Activated B cell treated with CpG ODN at 0.5 μM for 24 hours (primary cell): ENCODE measurements at regions not wholly inside any gene's neighbourhood (a gene's known extent, or its start where the extent isn't known, plus 50 kb on each side); places are given as distances from the start of the nearest gene placed in this dataset.

ENCODE experiments used
- ATAC-seq: fragments of 200-7000 bp; cut with Tn5 transposase; one replicate; pipeline ENCODE4 v1.10.0; 2021; ENCODE audit warnings: low read depth, mild to moderate bottlenecking, moderate library complexity
- CTCF ChIA-PET: fragments of 350-600 bp; sonication (Branson Sonifier 250); formaldehyde crosslinking; loops from one replicate; lab custom pipeline; 2021; ENCODE audit warnings: antibody characterized with exemption; lab: Charles Lee
- POLR2A ChIA-PET: fragments of 350-600 bp; sonication (Branson Sonifier 250); formaldehyde crosslinking; loops from one replicate; lab custom pipeline; 2021; ENCODE audit warnings: antibody characterized with exemption; lab: Charles Lee
- DNase-seq: peaks from one replicate; pipeline ENCODE4 v3.0.0; 2022
- H3K27ac Mint-ChIP-seq: one replicate; pipeline ENCODE4 v1.8.0; 2020; ENCODE audit warnings: mixed read lengths
- H3K27me3 Mint-ChIP-seq: one replicate; pipeline ENCODE4 v1.8.0; 2021; ENCODE audit warnings: mixed read lengths
- H3K36me3 Mint-ChIP-seq: one replicate; pipeline ENCODE4 v1.8.0; 2021; ENCODE audit warnings: low read depth, mixed read lengths
- H3K4me1 Mint-ChIP-seq: one replicate; pipeline ENCODE4 v1.8.0; 2021; ENCODE audit warnings: mixed read lengths
- H3K4me3 Mint-ChIP-seq: one replicate; pipeline ENCODE4 v1.8.0; 2020; ENCODE audit warnings: mild to moderate bottlenecking, mixed read lengths
- H3K9me3 Mint-ChIP-seq: one replicate; pipeline ENCODE4 v1.8.0; 2020; ENCODE audit warnings: mixed read lengths
- CTCF ChIP-seq: fragments of 200-600 bp; IDR thresholded peaks from one replicate; pipeline ENCODE4 v1.8.0; 2022; ENCODE audit warnings: antibody characterized with exemption, mild to moderate bottlenecking
- intact Hi-C: fragments of 100-400 bp; cut with micrococcal nuclease; formaldehyde crosslinking; loops from one replicate; pipeline ENCODE4 v1.15.1; 2024

GRCh38 chr16:7182510-7183109, 150.0 kb upstream of the RBFOX1 start:
- TF ChIP-seq CTCF: no peak
- ChIA-PET CTCF (no interaction called here), POLR2A (no interaction called here)
- no peak for ATAC-seq
- intact Hi-C loops: no loop called here
- DNase-seq: no peak
- peaks cover 10% of the 10 kb centered on the region for H3K9me3 Mint-ChIP-seq
- no peaks in the 10 kb centered on the region for H3K4me1 Mint-ChIP-seq
- no peaks in the 10 kb centered on the region for H3K27me3 Mint-ChIP-seq
- H3K4me3 Mint-ChIP-seq: no peak overlapping the region
- no peaks in the 10 kb centered on the region for H3K36me3 Mint-ChIP-seq
- H3K27ac Mint-ChIP-seq: no peak overlapping the region

- intact Hi-C loops: no loop called here
- no peaks in the 10 kb centered on the region for H3K36me3 Mint-ChIP-seq
- CTCF ChIA-PET: no interaction called here
- no peaks in the 10 kb centered on the region for H3K4me1 Mint-ChIP-seq
- no peak overlapping the region for H3K4me3 Mint-ChIP-seq
- peaks cover 19% of the 10 kb centered on the region for H3K9me3 Mint-ChIP-seq
- no peak overlapping the region for H3K27ac Mint-ChIP-seq
- no peak for TF ChIP-seq CTCF
- ATAC-seq (no peak), DNase-seq (no peak)
- H3K27me3 Mint-ChIP-seq: no peaks in the 10 kb centered on the region
- POLR2A ChIA-PET: no interaction called here
These were observed 154.8 kb upstream of the RBFOX1 start for GRCh38 chr16:7177875-7178274.

- peaks cover 9% of the 10 kb centered on the region for H3K9me3 Mint-ChIP-seq
- CTCF ChIA-PET: no interaction called here
- ATAC-seq (no peak), DNase-seq (no peak)
- H3K27me3 Mint-ChIP-seq: no peaks in the 10 kb centered on the region
- H3K36me3 Mint-ChIP-seq: no peaks in the 10 kb centered on the region
- no peak overlapping the region for H3K27ac Mint-ChIP-seq
- POLR2A ChIA-PET: no interaction called here
- TF ChIP-seq CTCF: no peak
- no peaks in the 10 kb centered on the region for H3K4me1 Mint-ChIP-seq
- intact Hi-C loops: no loop called here
- no peak overlapping the region for H3K4me3 Mint-ChIP-seq
These were observed 161.5 kb upstream of the RBFOX1 start for GRCh38 chr16:7171151-7171550.

GRCh38 chr16:7167626-7168025, 165.0 kb upstream of the RBFOX1 start:
- Mint-ChIP-seq H3K27ac (no peak overlapping the region), H3K36me3 (no peaks in the 10 kb centered on the region), H3K4me3 (no peak overlapping the region), H3K4me1 (no peaks in the 10 kb centered on the region), H3K27me3 (no peaks in the 10 kb centered on the region), H3K9me3 (peaks cover 6% of the 10 kb centered on the region)
- TF ChIP-seq CTCF: no peak
- POLR2A ChIA-PET: no interaction called here
- CTCF ChIA-PET: no interaction called here
- intact Hi-C loops: no loop called here
- DNase-seq (no peak), ATAC-seq (no peak)

DNA sequence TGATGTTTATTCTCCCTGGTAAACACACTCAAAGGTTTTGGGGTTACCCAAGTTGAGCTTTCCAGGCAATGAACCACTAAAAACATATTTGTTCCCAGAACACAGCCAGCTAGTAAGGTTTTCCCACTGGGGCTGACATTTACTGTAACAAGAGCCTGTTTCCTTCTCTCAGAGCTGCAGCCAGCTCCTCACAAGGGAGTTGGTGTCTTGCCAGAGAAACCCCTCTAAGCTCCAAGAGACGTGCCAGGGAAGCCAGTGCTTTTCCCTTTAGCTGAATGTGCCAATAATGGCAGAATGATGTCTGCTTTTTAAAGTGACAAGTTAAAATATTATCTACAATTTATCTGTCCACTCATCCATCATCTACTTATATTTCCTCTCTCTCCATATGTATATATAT, 170.8 kb upstream of the RBFOX1 start:
- POLR2A ChIA-PET: no interaction called here

More for the DNA sequence above, 170.8 kb upstream of the RBFOX1 start:
- Mint-ChIP-seq H3K4me1 (no peaks in the 10 kb centered on the region), H3K36me3 (no peaks in the 10 kb centered on the region), H3K9me3 (peaks cover 6% of the 10 kb centered on the region), H3K27ac (no peak overlapping the region), H3K27me3 (no peaks in the 10 kb centered on the region), H3K4me3 (no peak overlapping the region)
- no peak for DNase-seq
- CTCF ChIA-PET: no interaction called here
- intact Hi-C loops: no loop called here
- TF ChIP-seq CTCF: no peak
- ATAC-seq: no peak
